ENCODE measurements at regions not wholly inside any gene's neighbourhood (a gene's known extent, or its start where the extent isn't known, plus 50 kb on each side); places are given as distances from the start of the nearest gene placed in this dataset.

GRCh38 chr3:152976239-152976638 is 141.3 kb downstream of the P2RY1 start:
- TF ChIP-seq CTCF (IDR thresholded peaks at IDR 0.05) (no peak), POLR2A (IDR thresholded peaks at IDR 0.05) (no peak)
